ENCODE measurements at regions not wholly inside any gene's neighbourhood (a gene's known extent, or its start where the extent isn't known, plus 50 kb on each side); places are given as distances from the start of the nearest gene placed in this dataset.
"Not testable (repeated sequence)": the region's sequence is repeated elsewhere in the genome, so short reads cannot be mapped to it uniquely, and the experiment has no call there.

- DNase-seq (ENCODE audit: low read depth in 2 of 3, low spot score in 1 of 3): no peak
Observed at GRCh38 chr13:59435024-59435423, 728.7 kb downstream of the DIAPH3 start.

DNA sequence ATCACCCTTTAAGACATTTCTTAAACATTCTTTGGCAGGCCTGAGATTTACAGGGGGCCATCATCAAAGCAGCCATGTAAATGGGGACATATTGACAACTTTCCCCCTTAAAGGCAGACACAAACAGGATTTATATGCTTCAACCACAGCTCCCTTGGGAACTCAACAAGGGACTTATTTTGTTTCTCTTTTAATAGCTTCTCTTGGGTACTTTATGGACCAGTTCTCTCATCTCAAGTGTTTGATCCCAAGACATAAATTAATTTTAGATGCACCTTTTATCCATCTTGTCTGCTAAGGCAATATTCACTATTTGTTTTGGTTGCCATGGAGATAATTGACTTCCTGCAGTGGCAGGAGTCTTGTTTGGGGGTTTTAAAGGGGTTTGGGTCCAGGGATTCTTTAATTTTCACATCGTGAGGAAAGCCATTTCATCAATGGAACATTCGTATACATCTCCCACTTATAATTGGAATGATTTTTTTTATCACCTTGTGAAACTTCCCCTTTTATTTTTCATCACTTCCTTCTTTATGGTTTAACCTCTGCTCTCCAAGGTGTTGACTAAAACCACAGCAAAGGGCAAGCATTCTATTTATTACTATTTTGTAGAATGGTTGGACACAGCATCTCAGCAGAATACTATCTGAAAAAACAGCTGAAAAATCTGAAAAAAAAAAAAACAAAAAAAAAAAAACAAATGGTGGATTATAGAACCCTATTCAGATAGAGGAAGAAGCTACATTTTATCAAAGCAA lies 726.0 kb downstream of the DIAPH3 start:
- no peak for DNase-seq (ENCODE audit: low read depth in 2 of 3, low spot score in 1 of 3)

GRCh38 chr13:59439776-59440428 lies 723.8 kb downstream of the DIAPH3 start:
- DNase-seq (ENCODE audit: low read depth in 2 of 3, low spot score in 1 of 3): no peak

- not testable (repeated sequence) for DNase-seq (ENCODE audit: low read depth in 2 of 3, low spot score in 1 of 3)
Observed at GRCh38 chr13:59441068-59441467, 722.7 kb downstream of the DIAPH3 start.

GRCh38 chr13:59441596-59442280 lies 722.0 kb downstream of the DIAPH3 start:
- DNase-seq (ENCODE audit: low read depth in 2 of 3, low spot score in 1 of 3): no peak

GRCh38 chr13:59442461-59442860 lies 721.3 kb downstream of the DIAPH3 start:
- no peak for DNase-seq (ENCODE audit: low read depth in 2 of 3, low spot score in 1 of 3)

DNA sequence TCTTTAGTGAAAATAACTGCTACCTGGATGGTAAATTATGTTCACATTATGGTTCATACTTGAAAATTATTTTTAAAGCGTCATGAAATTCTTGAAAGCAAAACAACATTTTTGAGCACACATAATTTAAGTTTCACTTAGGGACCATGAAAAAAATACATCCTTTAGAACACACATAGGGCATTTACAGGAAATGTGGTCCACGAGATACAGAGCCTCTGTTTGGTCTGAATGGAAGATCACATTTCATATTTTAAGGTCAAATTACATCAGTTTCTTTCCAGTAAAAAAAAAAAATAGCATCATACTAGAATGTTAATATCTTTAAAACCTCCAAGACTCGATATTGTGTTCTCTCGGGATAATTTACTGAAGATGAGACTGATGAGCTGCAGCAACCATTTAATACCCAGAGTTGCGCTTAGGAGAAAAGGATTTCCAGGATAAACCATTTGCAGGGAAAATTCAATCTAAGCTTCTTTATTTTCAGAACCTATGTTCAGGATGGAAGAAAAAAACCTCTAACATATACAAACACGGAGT lies 720.7 kb downstream of the DIAPH3 start:
- no peak for DNase-seq (ENCODE audit: low read depth in 2 of 3, low spot score in 1 of 3)

DNA sequence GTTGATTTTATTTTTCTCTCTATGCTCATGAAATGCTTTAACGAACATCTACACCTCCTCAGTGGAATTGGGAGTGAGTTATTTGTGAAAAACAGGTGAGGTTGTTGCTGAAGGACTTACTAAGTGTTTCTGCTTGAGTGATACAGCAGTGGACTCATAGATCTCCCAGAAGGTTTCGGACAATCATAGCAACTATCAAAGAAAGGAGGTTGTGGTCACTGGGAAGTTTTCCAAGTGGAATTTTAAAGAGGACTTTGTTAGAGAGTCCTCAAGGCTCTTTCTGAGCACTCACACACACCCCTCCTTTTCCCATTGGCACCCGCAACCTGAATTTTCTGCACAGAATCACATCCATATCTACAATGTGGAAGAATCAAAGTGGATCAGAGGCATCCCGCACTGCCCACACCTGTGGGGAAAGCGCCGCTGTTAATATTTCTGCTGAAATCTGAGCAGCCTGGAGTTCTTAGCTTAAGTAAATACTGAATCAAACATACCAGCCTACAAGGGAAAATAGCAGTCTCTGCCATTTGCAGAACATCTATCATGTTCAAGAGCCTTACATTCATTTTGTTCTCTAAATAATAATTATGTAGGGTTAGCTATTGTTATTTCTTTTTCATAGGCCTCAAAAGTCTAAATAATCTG lies 719.4 kb downstream of the DIAPH3 start:
- no peak for DNase-seq (ENCODE audit: low read depth in 2 of 3, low spot score in 1 of 3)

DNA sequence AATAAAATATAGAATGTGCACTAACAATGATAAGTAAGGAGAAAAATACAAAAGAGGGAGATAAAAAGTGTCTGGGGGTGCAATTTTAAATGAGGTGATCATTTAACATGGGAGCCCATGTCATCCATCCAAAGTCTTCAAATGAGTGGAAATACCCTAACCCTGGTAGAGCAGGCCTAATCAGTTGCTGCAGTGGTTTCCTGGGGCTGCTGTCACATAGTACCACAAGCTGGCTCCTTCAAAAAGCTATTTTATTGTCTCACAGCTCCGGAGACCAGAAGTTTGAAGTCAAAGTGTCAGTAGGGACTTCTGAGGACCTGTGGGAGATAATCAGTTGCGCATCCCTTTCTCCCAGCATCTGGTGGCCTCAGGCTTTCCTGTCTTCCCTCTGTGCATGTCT lies 717.9 kb downstream of the DIAPH3 start:
- no peak for DNase-seq (ENCODE audit: low read depth in 2 of 3, low spot score in 1 of 3)

GRCh38 chr13:59446391-59446790 lies 717.3 kb downstream of the DIAPH3 start:
- DNase-seq (ENCODE audit: low read depth in 2 of 3, low spot score in 1 of 3): no peak

DNA sequence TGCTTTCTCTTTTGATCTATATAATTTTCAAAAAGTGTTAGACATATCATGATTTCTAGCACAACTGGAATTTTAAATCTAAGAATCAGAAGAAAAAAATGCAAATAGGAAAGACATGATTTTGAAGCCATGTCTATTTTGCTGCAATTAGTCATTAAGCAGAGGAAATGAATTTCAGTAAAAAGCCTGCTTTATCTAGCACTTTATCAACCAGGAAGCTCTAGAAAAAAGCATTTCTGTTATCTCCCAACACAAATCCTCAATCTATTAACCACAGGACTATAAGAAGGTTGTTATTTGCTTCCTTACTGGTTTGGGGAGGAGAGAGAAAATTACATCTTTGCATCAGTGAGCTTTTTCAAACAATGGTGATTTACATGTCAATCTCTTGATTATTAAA lies 716.7 kb downstream of the DIAPH3 start:
- DNase-seq (ENCODE audit: low read depth in 2 of 3, low spot score in 1 of 3): no peak

DNA sequence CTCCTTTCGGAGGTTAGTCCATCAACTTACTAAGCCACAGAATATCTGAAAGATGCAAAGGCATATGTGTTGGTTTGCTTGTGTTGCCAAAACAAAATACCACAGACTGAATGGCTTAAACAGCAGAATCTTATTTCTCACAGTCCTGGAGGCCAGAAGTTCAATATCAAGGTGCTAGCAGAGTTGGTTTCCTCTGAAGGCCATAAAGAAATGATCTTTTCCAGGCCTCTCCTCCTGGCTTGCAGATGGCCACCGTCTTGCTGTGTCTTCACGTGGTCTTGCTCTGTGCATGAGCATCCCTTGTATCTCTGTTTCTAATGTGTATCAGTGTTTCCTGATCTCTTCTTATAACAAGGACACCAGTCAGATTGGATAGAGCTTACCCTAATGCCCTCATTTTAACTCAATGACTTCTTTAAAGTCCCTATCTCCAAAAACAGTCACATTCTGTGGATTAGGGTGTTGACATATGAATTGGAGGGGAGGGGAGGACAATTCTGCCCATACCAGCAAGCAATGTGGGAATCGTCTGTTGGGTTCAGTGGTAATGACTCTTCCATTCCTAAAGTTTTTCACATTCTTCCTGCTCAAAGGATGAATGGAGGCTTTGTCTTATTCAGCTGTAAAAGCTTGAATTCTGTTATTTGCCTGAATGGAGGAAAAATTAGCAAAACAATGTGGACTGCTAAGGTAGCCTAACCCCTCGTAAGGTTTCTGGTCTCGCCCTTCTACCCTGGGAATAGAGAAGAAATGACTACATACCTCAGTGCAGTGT lies 715.7 kb downstream of the DIAPH3 start:
- DNase-seq (ENCODE audit: low read depth in 2 of 3, low spot score in 1 of 3): no peak

DNA sequence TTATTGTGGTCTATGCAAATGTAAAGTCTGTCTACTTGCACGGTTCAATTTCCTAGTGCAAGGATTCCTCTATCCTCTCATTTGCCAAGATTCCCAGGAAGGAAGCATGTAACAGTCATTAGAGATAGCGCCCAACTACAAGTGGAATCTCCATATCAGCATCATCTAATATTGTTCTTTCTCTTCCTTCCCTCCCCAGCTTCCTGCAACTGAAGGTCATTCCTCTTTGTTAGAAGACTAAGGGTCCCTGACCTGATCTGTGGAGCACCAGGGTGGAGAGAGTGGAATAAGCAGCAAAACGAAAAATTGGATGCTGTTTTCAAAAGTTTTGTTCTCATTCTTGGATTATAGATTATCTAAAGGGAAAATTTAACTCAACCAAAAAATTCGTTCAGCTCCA lies 714.0 kb downstream of the DIAPH3 start:
- no peak for DNase-seq (ENCODE audit: low read depth in 2 of 3, low spot score in 1 of 3)

- DNase-seq (ENCODE audit: low read depth in 2 of 3, low spot score in 1 of 3): no peak
Observed at GRCh38 chr13:59450229-59450628, 713.5 kb downstream of the DIAPH3 start.

DNA sequence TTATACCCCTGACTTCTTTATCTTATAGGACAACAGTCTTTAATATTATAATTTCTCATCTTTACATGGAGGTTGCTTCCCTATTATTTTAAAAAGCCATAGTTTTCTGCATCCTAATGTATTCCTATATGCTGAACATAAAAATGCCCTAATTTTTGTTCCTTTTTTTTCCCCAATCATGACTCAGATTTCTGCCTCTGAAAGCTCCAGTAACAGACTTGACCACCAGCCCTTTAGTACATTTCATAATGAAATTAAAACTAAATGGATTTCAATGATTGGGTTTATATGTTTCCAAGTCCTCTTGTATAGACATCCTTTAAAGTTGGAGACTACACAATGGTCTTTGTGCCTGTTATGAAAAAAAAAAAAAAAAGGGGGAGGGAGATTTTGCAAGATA lies 712.5 kb downstream of the DIAPH3 start:
- DNase-seq (ENCODE audit: low read depth in 2 of 3, low spot score in 1 of 3): no peak

- DNase-seq (ENCODE audit: low read depth in 2 of 3, low spot score in 1 of 3): no peak
Observed at GRCh38 chr13:59452189-59452890, 711.4 kb downstream of the DIAPH3 start.

DNA sequence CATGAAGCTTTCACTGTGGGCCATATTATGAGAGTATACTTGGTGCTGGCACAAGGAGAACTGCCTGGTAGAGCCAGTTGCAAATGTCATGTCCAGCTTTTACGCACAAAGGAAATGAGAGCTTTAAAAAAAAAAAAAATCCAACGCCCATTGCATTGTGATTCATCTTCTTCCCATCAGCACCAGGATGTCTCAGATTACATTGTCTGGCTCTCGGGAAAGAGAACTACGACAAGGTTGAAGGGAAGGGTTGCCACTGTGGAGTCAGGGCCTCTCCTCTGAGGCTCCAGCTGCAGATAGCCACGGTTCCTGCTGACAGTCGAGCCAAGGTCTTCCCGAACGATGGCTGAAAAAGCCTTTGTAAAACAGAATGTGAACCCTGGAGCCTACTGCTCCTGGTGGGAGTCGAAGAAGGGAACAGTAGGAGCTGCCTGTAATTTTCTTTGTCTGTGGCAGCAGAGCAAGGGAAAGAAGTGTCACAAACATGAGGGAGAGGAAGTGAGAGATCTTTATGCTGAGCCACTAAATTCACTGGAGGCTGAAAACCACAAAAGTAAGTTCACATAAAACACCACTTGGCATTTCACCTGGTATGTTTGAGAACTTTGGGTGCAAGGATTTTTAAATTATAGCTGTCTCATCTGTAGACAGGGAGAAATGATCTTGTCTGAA lies 704.7 kb downstream of the DIAPH3 start:
- no peak for DNase-seq (ENCODE audit: low read depth in 2 of 3, low spot score in 1 of 3)

- DNase-seq (ENCODE audit: low read depth in 2 of 3, low spot score in 1 of 3): no peak
Observed at GRCh38 chr13:59459972-59460371, 703.8 kb downstream of the DIAPH3 start.

DNA sequence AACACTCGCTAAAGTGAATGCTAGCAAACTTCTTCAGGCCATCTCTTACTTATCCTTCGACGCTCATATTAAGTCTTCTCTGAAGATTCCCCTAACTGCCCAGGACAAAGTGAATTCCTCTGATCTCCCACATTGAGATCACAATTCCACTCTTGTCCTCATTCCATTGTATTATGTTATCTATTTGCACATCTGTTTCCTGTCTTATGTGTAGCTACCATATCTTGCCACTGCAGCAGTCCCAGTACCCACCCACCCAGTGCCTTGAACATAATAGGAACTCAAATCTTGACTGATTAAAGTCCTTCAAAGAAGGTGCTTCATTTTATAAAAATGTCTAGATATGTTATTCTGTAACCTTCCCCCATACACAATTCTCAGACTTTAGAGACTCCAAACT lies 702.3 kb downstream of the DIAPH3 start:
- no peak for DNase-seq (ENCODE audit: low read depth in 2 of 3, low spot score in 1 of 3)

- no peak for DNase-seq (ENCODE audit: low read depth in 2 of 3, low spot score in 1 of 3)
Observed at GRCh38 chr13:59463023-59463422, 700.7 kb downstream of the DIAPH3 start.

Measured in stimulated activated CD4-positive, alpha-beta T cell treated with anti-CD3 and anti-CD28 coated beads, Interleukin-12 subunit alpha, Interleukin-12 subunit beta, amount 100 ng/mL, for 48 hours (primary cell).